ENCODE measurements at regions not wholly inside any gene's neighbourhood (a gene's known extent, or its start where the extent isn't known, plus 50 kb on each side); places are given as distances from the start of the nearest gene placed in this dataset.

- H2AFZ ChIP-seq (ENCODE audit: low read depth, low read length) = no peak overlapping the region
- no peak overlapping the region for H2AK5ac ChIP-seq (ENCODE audit: low read length, severe bottlenecking)
- no peak overlapping the region for H3K27ac ChIP-seq (ENCODE audit: low read length, poor library complexity, severe bottlenecking)
- H3K4me3 ChIP-seq (ENCODE audit: insufficient read depth in 1 of 2, low read depth in 1 of 2, low read length in 2 of 2) = no peak overlapping the region
- no peak overlapping the region for H2BK15ac ChIP-seq (ENCODE audit: low read depth, poor library complexity, severe bottlenecking)
- H3K18ac ChIP-seq (ENCODE audit: low read depth in 1 of 2, low read length in 2 of 2) = no peak overlapping the region
- no peak overlapping the region for H4K91ac ChIP-seq (ENCODE audit: low read length)
- H3K4me2 ChIP-seq (ENCODE audit: low read length, poor library complexity, severe bottlenecking) = no peak overlapping the region
- no peak overlapping the region for H3K9ac ChIP-seq (ENCODE audit: low read length)
- H3K23ac ChIP-seq (ENCODE audit: low read length in 2 of 2) = no peak overlapping the region
- H2BK5ac ChIP-seq (ENCODE audit: low read depth, low read length, poor library complexity, severe bottlenecking) = no peak overlapping the region
- WGBS = 88% methylated on average over 5 of the region's 9 CpGs
- no peak overlapping the region for H2BK12ac ChIP-seq (ENCODE audit: low read length in 2 of 2)
- H3K4ac ChIP-seq (ENCODE audit: low read depth in 1 of 2, low read length in 2 of 2) = no peak overlapping the region
- no peak overlapping the region for H2BK120ac ChIP-seq (ENCODE audit: low read depth, low read length)
- H3K14ac ChIP-seq (ENCODE audit: low read length in 2 of 2) = no peak overlapping the region
- no peak overlapping the region for H4K8ac ChIP-seq (ENCODE audit: low read length)
- H3K27me3 ChIP-seq (ENCODE audit: control insufficient read depth in 1 of 2, insufficient read depth in 1 of 2, low read length in 2 of 2) = no peaks in the 10 kb centered on the region
- H3K36me3 ChIP-seq (ENCODE audit: control insufficient read depth in 1 of 2, insufficient read depth in 2 of 2, low read depth in 1 of 2, low read length in 2 of 2) = no peaks in the 10 kb centered on the region
- peaks cover 4% of the 10 kb centered on the region for H3K4me1 ChIP-seq (ENCODE audit: control insufficient read depth, insufficient read depth, low read depth, low read length)
- peaks cover 3% of the 10 kb centered on the region for H3K9me3 ChIP-seq (ENCODE audit: control insufficient read depth, low read length)
- H3K79me1 ChIP-seq (replicated peaks; ENCODE audit: low read length, poor library complexity, severe bottlenecking) = no peaks in the 10 kb centered on the region
- no peak for DNase-seq
Measured at GRCh38 chr10:131657985-131658330, 242.8 kb upstream of the PPP2R2D start.

DNA sequence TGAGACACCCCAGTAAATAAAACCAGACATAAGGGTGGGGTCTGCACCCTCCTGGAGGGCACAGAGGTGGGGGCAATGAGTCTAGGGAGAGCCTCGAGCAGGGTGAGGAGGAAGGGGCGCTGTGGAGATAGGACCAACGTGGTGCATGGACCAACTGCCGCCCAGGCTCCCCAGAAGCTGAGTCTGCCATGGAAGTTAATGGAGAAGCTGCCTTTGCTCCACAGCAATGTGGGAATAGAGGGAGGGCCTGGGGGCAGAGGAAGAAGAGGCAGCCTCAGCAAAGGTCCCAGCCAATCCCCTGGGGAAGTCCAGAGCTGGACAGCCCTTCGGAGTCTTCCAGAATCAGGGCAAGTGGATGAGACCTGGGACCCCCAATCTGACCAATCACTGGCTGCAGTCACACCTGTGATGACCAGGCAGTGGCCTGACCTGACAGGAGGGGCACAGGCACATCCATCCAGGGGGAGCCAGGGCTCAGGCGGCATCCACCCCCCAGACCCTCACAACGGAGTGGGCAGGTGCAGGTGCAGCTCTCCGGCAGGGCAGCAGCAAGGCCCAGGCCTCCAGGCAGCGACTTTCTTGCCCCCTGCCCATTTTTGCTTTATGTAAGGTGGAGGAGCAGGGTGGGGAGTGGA lies 242.2 kb upstream of the PPP2R2D start:
- Histone ChIP-seq H3K79me1 (replicated peaks; ENCODE audit: low read length, poor library complexity, severe bottlenecking) (no peaks in the 10 kb centered on the region), H2BK120ac (ENCODE audit: low read depth, low read length) (no peak overlapping the region), H3K23ac (ENCODE audit: low read length in 2 of 2) (no peak overlapping the region), H3K18ac (ENCODE audit: low read depth in 1 of 2, low read length in 2 of 2) (no peak overlapping the region), H3K4me1 (ENCODE audit: control insufficient read depth, insufficient read depth, low read depth, low read length) (peaks cover 4% of the 10 kb centered on the region), H2BK12ac (ENCODE audit: low read length in 2 of 2) (no peak overlapping the region), H3K9ac (ENCODE audit: low read length) (no peak overlapping the region), H3K9me3 (ENCODE audit: control insufficient read depth, low read length) (peaks cover 3% of the 10 kb centered on the region), H3K14ac (ENCODE audit: low read length in 2 of 2) (no peak overlapping the region), H4K8ac (ENCODE audit: low read length) (no peak overlapping the region), H3K27ac (ENCODE audit: low read length, poor library complexity, severe bottlenecking) (no peak overlapping the region), H3K4ac (ENCODE audit: low read depth in 1 of 2, low read length in 2 of 2) (no peak overlapping the region), H3K27me3 (ENCODE audit: control insufficient read depth in 1 of 2, insufficient read depth in 1 of 2, low read length in 2 of 2) (no peaks in the 10 kb centered on the region), H3K4me3 (ENCODE audit: insufficient read depth in 1 of 2, low read depth in 1 of 2, low read length in 2 of 2) (no peak overlapping the region), H4K91ac (ENCODE audit: low read length) (no peak overlapping the region), H2AFZ (ENCODE audit: low read depth, low read length) (no peak overlapping the region), H2BK15ac (ENCODE audit: low read depth, poor library complexity, severe bottlenecking) (no peak overlapping the region), H2AK5ac (ENCODE audit: low read length, severe bottlenecking) (no peak overlapping the region), H2BK5ac (ENCODE audit: low read depth, low read length, poor library complexity, severe bottlenecking) (no peak overlapping the region), H3K36me3 (ENCODE audit: control insufficient read depth in 1 of 2, insufficient read depth in 2 of 2, low read depth in 1 of 2, low read length in 2 of 2) (no peaks in the 10 kb centered on the region), H3K4me2 (ENCODE audit: low read length, poor library complexity, severe bottlenecking) (no peak overlapping the region)
- DNase-seq = no peak
- WGBS = 72% methylated on average over 9 of the region's 9 CpGs

- Histone ChIP-seq H3K79me1 (replicated peaks; ENCODE audit: low read length, poor library complexity, severe bottlenecking) (no peaks in the 10 kb centered on the region), H3K18ac (ENCODE audit: low read depth in 1 of 2, low read length in 2 of 2) (no peak overlapping the region), H3K4me3 (ENCODE audit: insufficient read depth in 1 of 2, low read depth in 1 of 2, low read length in 2 of 2) (no peak overlapping the region), H4K91ac (ENCODE audit: low read length) (no peak overlapping the region), H2BK5ac (ENCODE audit: low read depth, low read length, poor library complexity, severe bottlenecking) (no peak overlapping the region), H3K9me3 (ENCODE audit: control insufficient read depth, low read length) (peaks cover 9% of the 10 kb centered on the region), H3K4me2 (ENCODE audit: low read length, poor library complexity, severe bottlenecking) (no peak overlapping the region), H3K14ac (ENCODE audit: low read length in 2 of 2) (no peak overlapping the region), H3K9ac (ENCODE audit: low read length) (no peak overlapping the region), H2BK120ac (ENCODE audit: low read depth, low read length) (no peak overlapping the region), H3K27ac (ENCODE audit: low read length, poor library complexity, severe bottlenecking) (no peak overlapping the region), H4K8ac (ENCODE audit: low read length) (no peak overlapping the region), H3K4me1 (ENCODE audit: control insufficient read depth, insufficient read depth, low read depth, low read length) (no peaks in the 10 kb centered on the region), H3K36me3 (ENCODE audit: control insufficient read depth in 1 of 2, insufficient read depth in 2 of 2, low read depth in 1 of 2, low read length in 2 of 2) (no peaks in the 10 kb centered on the region), H2BK15ac (ENCODE audit: low read depth, poor library complexity, severe bottlenecking) (no peak overlapping the region), H3K4ac (ENCODE audit: low read depth in 1 of 2, low read length in 2 of 2) (no peak overlapping the region), H2AK5ac (ENCODE audit: low read length, severe bottlenecking) (no peak overlapping the region), H2BK12ac (ENCODE audit: low read length in 2 of 2) (no peak overlapping the region), H3K23ac (ENCODE audit: low read length in 2 of 2) (no peak overlapping the region), H3K27me3 (ENCODE audit: control insufficient read depth in 1 of 2, insufficient read depth in 1 of 2, low read length in 2 of 2) (no peaks in the 10 kb centered on the region), H2AFZ (ENCODE audit: low read depth, low read length) (no peak overlapping the region)
- no peak for DNase-seq
- WGBS = 77% methylated on average over 9 of the region's 9 CpGs
Measured at GRCh38 chr10:131660427-131660826, 240.4 kb upstream of the PPP2R2D start.

- Histone ChIP-seq H2BK120ac (ENCODE audit: low read depth, low read length) (no peak overlapping the region), H3K27me3 (ENCODE audit: control insufficient read depth in 1 of 2, insufficient read depth in 1 of 2, low read length in 2 of 2) (no peaks in the 10 kb centered on the region), H3K4me2 (ENCODE audit: low read length, poor library complexity, severe bottlenecking) (no peak overlapping the region), H3K27ac (ENCODE audit: low read length, poor library complexity, severe bottlenecking) (no peak overlapping the region), H3K18ac (ENCODE audit: low read depth in 1 of 2, low read length in 2 of 2) (no peak overlapping the region), H3K23ac (ENCODE audit: low read length in 2 of 2) (no peak overlapping the region), H3K4me3 (ENCODE audit: insufficient read depth in 1 of 2, low read depth in 1 of 2, low read length in 2 of 2) (no peak overlapping the region), H2AFZ (ENCODE audit: low read depth, low read length) (no peak overlapping the region), H4K8ac (ENCODE audit: low read length) (no peak overlapping the region), H2BK12ac (ENCODE audit: low read length in 2 of 2) (no peak overlapping the region), H2BK15ac (ENCODE audit: low read depth, poor library complexity, severe bottlenecking) (no peak overlapping the region), H3K36me3 (ENCODE audit: control insufficient read depth in 1 of 2, insufficient read depth in 2 of 2, low read depth in 1 of 2, low read length in 2 of 2) (no peaks in the 10 kb centered on the region), H3K79me1 (replicated peaks; ENCODE audit: low read length, poor library complexity, severe bottlenecking) (no peaks in the 10 kb centered on the region), H3K4me1 (ENCODE audit: control insufficient read depth, insufficient read depth, low read depth, low read length) (no peaks in the 10 kb centered on the region), H2AK5ac (ENCODE audit: low read length, severe bottlenecking) (no peak overlapping the region), H3K9ac (ENCODE audit: low read length) (no peak overlapping the region), H3K4ac (ENCODE audit: low read depth in 1 of 2, low read length in 2 of 2) (no peak overlapping the region), H3K14ac (ENCODE audit: low read length in 2 of 2) (no peak overlapping the region), H4K91ac (ENCODE audit: low read length) (no peak overlapping the region), H3K9me3 (ENCODE audit: control insufficient read depth, low read length) (peaks cover 9% of the 10 kb centered on the region), H2BK5ac (ENCODE audit: low read depth, low read length, poor library complexity, severe bottlenecking) (no peak overlapping the region)
- WGBS = 90% methylated on average over 10 of the region's 10 CpGs
- DNase-seq = no peak
Measured at GRCh38 chr10:131662851-131663250, 238.0 kb upstream of the PPP2R2D start.
